ENCODE measurements at regions not wholly inside any gene's neighbourhood (a gene's known extent, or its start where the extent isn't known, plus 50 kb on each side); places are given as distances from the start of the nearest gene placed in this dataset.

- DNase-seq (ENCODE audit: low read depth) = no peak
Measured at GRCh38 chr15:87238451-87239068, 1018.0 kb downstream of the NTRK3 start.

GRCh38 chr15:87228460-87228859 is 1028.1 kb downstream of the NTRK3 start:
- no peak for DNase-seq (ENCODE audit: low read depth)

- no peak for DNase-seq (ENCODE audit: low read depth)
Measured at GRCh38 chr15:87227846-87228245, 1028.7 kb downstream of the NTRK3 start.

GRCh38 chr15:87225436-87225835 is 1031.1 kb downstream of the NTRK3 start:
- DNase-seq (ENCODE audit: low read depth) = no peak

- no peak for DNase-seq (ENCODE audit: low read depth)
Measured at GRCh38 chr15:87224404-87224803, 1032.1 kb downstream of the NTRK3 start.

GRCh38 chr15:87219650-87220615 is 1036.6 kb downstream of the NTRK3 start:
- DNase-seq (ENCODE audit: low read depth) = no peak

GRCh38 chr15:87215100-87215499 is 1041.4 kb downstream of the NTRK3 start:
- DNase-seq (ENCODE audit: low read depth) = no peak

GRCh38 chr15:87213626-87214025 is 1042.9 kb downstream of the NTRK3 start:
- DNase-seq (ENCODE audit: low read depth) = no peak

GRCh38 chr15:87212041-87212440 is 1044.5 kb downstream of the NTRK3 start:
- no peak for DNase-seq (ENCODE audit: low read depth)

GRCh38 chr15:87211547-87211946 is 1045.0 kb downstream of the NTRK3 start:
- DNase-seq (ENCODE audit: low read depth) = no peak

- no peak for DNase-seq (ENCODE audit: low read depth)
Measured at GRCh38 chr15:87209891-87210689, 1046.4 kb downstream of the NTRK3 start.

GRCh38 chr15:87207990-87208580 is 1048.5 kb downstream of the NTRK3 start:
- no peak for DNase-seq (ENCODE audit: low read depth)

- DNase-seq (ENCODE audit: low read depth) = no peak
Measured at GRCh38 chr15:87207251-87207650, 1049.3 kb downstream of the NTRK3 start.

- no peak for DNase-seq (ENCODE audit: low read depth)
Measured at GRCh38 chr15:87201986-87202385, 1054.6 kb downstream of the NTRK3 start.

- no peak for DNase-seq (ENCODE audit: low read depth)
Measured at GRCh38 chr15:87200149-87200548, 1056.4 kb downstream of the NTRK3 start.

GRCh38 chr15:87197981-87198380 is 1058.6 kb downstream of the NTRK3 start:
- no peak for DNase-seq (ENCODE audit: low read depth)

- no peak for DNase-seq (ENCODE audit: low read depth)
Measured at GRCh38 chr15:87196498-87196897, 1060.0 kb downstream of the NTRK3 start.

- no peak for DNase-seq (ENCODE audit: low read depth)
Measured at GRCh38 chr15:87193481-87193880, 1063.1 kb downstream of the NTRK3 start.

- no peak for DNase-seq (ENCODE audit: low read depth)
Measured at GRCh38 chr15:87167706-87168105, 1088.0 kb downstream of the AGBL1 start.

GRCh38 chr15:87167055-87167454 is 1087.4 kb downstream of the AGBL1 start:
- DNase-seq (ENCODE audit: low read depth) = no peak

- no peak for DNase-seq (ENCODE audit: low read depth)
Measured at GRCh38 chr15:87155771-87156170, 1076.1 kb downstream of the AGBL1 start.

GRCh38 chr15:87154761-87155160 is 1075.1 kb downstream of the AGBL1 start:
- no peak for DNase-seq (ENCODE audit: low read depth)

All from CMK (cell line).